HG02970 (cell line): ENCODE measurements at regions not wholly inside any gene's neighbourhood (a gene's known extent, or its start where the extent isn't known, plus 50 kb on each side); places are given as distances from the start of the nearest gene placed in this dataset.
"Not testable (repeated sequence)": the region's sequence is repeated elsewhere in the genome, so short reads cannot be mapped to it uniquely, and the experiment has no call there.

Experiments used
- ATAC-seq: cut with Tn5 transposase; IDR thresholded peaks from one replicate; pipeline ENCODE4 v1.9.1; 2021; ENCODE audit warnings: mild to moderate bottlenecking, moderate library complexity, moderate number of reproducible peaks; ENCODE audit not compliant: unreplicated experiment, low FRiP score

DNA sequence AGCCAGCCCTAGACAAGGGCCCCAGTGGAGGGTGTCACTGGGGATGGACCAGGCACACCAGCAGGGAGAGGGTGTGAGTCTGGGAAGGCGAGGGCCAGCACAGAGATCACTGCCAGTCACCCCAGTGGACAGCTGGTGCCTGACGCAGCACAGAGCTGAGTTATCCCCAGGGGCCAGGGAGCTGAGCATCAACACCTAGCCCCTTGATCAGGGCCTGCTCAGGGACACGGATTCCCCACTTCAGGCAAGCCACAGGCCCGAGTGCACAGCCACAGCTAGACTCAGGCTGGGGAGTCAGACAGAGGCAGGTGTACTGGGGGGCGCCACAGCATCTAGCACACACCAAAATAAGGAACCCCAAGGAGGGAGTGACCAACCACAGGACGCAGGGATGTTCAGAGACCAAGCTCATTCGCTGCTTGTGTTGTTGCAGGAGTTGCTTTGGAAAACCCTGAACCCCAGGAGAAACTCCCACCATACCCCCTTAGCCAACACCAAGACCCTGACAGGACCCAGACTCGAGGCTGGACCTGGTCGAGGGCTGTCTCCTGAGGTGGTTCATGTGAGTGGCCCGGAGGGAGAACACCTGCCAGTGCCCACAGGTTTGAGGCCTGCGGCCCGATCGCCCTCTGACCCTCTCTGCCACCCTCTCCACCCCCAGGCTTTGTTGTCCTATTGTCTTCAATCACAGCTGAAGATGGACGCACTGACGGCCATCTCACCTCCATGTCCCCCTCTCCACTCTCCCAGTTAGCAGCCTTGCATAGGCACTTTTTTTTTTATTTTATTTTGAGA lies 146.8 kb downstream of the TPRA1 start:
- ATAC-seq = no peak

DNA sequence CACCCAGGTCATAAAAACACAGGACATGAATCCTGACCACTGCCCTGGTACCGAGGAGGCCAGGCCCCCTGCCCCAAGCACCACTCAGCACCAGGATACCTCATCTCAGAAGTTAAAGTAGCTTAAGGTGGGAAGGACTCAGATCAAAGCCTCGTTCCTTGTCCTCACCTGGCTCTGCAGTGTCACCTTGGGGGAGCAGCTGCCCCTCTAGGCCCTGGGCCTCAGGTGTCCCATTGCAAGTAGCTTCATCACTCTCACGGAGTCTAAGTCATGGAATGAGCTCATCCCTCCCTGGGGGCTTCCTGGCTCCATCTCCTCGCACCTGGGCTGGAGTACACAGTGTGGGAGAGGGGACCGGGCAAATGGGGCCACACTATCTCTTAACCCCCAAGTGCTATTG lies 148.0 kb downstream of the TPRA1 start:
- no peak for ATAC-seq

DNA sequence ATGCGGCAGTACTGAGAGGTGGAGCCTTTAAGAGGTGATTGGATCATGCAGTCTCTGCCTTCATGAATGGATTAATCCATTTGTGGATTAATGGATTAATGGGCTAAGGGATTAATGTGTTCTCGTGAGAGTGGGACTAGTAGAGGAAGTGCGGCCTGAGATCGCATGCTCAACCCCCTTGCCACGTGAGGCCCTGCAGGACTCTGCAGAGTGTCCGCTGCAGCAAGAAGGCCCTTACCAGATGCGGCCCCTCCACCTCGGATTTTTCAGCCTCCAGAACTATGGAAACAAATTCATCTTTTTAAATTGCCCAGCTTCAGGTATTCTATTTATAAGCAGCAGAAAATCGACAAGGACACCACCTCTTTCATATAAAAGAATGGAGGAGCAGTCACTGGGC lies 148.8 kb downstream of the TPRA1 start:
- ATAC-seq = no peak

DNA sequence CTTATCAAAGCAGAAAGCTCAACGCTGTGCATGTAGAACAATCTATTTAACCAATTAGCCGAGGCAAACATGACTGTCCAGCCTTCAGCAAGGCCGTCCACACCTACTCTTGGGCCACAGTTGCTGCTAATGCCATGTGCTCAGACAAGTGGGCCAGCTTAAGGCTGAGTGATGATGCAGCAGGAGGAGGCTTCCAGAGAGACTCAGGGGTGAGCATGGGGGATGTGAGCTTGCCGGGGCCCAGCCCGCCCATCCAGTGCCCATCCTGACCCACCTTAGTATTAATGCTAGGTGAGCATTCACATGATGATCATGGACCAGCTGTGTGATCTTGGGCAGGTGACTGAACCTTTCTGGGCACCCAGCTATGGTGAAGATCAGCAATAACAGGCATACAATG lies 150.1 kb downstream of the TPRA1 start:
- ATAC-seq = no peak

DNA sequence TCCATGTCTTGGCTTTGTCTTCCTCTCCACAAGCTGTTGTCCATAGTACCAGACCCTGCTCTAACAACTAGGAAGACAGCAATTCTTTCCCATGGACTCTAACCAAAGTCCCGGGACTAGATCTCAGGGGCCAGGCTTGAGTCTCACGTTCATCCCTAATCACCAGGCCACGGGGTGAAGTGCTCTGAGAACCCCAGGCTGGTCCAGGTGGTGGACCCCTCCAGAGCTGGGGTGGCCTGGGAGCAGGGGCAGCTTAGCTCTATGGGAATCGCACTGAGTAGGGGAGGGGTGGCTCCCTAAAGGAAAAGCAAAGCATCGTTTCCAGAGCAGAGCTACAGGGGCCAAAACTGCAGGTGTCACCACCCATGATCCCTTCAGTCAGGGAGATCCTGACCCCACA lies 150.9 kb downstream of the TPRA1 start:
- no peak for ATAC-seq

DNA sequence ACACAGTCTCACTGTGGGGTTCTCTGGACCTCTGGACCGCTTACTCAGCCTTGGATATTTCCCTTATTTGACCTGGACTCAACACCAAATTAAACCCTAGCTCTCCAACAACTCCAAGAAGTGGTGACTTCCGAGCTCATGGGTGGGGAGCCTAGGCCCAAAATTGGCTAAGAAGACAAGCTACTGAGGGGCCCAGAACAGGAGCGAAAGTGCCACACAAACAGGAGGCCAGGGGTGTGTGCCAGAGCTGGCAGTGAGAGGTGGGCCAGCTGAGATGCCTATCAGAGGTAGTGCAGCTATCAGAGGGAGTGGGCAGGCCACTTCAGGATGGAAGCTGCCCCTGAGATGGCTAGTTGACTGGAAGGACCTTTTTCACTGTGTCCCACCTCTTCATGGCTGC lies 151.1 kb upstream of the PRR20G start:
- no peak for ATAC-seq

DNA sequence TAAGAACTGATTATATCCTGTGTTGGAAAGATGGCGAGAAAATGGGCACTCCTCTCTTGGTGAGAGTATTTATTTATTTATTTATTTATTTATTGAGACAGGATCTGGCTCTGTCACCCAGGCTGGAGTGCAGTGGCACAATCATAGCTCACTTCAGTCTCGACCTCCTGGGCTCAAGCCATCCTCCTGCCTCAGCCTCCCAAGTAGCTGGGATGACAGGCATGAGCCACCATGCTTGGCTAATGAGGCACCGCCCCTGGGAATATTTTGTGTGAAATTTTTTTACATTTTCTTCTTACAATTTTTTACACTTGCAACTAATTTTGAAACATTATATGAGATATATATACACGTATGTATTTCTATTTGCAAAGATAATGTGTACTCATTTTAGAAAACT lies 150.5 kb upstream of the PRR20G start:
- no peak for ATAC-seq

DNA sequence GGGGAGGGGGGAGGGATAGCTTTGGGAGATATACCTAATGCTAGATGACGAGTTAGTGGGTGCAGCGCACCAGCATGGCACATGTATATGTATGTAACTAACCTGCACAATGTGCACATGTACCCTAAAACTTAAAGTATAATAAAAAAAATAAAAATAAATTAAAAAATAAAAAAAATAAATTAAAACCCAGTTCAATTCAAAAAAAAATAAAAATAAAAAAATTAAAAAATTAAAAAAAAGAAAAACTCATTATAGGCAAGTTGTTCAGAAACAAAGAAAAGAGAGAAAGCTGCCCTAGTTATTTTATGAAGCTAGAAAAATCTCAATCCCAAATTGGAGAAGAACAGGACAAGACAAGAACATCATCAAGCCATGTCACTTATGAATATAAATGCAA lies 147.5 kb upstream of the PRR20G start:
- not testable (repeated sequence) for ATAC-seq

DNA sequence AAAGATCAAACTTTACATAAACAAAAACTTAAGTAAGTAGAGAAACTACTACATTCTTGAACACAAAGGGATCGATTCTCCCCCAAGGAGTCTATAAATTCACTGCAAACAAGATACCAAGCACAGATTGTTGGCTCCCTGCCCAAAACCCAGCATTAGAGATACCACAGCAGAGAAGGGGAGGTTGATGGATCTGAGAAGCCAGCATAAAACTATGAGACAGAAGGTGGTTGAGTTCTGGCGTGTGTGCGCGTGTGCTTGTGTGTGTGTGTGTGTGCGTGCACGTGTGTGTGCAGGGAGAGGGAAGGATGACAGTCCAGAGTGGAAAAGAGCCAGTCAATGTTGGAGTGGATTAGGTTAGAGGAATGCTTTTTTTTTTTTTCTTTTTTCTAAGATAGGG lies 143.2 kb upstream of the PRR20G start:
- ATAC-seq = no peak

DNA sequence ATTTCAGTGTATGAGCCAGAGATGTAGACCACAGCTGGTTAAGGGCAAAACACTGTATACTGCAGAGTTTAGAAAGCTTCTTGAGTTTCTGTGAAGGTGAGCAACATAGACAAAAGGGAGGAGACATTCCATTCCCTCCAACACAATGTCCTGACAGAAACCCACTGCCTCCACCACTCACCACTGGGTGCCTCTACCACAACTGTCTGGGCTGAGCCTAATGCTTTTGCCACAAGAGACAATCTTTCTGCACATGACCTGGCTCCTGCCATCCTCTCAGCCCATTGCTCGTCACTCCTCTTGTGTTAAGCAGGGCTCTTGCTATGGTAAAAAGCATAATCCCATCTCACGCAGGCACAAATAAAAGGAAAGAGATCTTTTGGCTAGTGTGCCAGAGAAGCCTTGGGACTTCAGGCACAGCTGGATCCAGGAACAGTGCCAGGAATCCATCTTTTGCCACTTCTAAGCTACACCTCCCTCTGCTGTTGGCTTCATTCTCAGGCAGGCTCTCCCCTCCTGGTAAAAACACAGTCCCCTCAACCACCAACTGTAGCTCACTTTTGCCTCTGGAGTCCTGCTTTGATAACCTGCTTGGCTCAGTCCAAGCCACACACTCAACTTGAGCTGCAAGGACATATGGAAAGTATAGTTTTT lies 140.6 kb upstream of the PRR20G start:
- ATAC-seq = no peak

DNA sequence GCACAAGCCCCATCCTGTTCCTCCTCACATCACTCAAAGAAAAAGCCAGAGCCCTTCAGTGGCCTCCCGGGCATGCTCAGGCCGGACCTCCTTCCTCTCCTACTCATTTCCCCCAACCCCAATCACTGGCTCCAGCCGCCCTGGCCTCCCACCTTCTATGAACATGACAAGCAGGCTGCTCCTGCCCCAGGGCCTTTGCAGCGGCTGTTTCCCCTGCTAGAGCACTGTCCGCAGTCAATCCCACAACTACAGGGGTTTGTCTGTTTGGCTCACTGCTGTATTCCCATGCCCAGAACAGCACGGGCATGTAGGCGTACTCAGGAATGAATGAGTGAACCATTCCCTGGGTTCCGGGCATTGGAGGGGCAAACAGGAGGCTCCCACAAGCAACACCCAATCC lies 139.8 kb upstream of the PRR20G start:
- no peak for ATAC-seq

DNA sequence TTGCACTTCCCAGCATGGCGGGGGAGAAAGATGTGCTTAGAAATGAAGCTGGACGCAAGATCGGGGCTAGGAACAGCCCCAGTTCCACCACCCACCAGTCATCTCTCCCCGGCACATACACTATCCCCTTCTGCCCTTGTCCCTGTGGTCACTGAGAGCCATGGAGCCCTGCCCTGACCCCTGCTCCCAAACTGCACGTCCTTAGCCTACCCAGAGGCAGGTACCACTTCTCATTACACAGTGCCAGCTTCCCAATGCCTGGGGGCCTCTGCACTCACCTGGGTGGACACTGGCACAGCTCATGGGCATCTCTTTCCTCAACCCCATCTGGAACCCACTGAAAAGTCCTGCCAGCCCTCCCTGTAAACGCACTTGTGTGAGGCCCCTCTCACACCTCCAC lies 139.3 kb upstream of the PRR20G start:
- no peak for ATAC-seq

DNA sequence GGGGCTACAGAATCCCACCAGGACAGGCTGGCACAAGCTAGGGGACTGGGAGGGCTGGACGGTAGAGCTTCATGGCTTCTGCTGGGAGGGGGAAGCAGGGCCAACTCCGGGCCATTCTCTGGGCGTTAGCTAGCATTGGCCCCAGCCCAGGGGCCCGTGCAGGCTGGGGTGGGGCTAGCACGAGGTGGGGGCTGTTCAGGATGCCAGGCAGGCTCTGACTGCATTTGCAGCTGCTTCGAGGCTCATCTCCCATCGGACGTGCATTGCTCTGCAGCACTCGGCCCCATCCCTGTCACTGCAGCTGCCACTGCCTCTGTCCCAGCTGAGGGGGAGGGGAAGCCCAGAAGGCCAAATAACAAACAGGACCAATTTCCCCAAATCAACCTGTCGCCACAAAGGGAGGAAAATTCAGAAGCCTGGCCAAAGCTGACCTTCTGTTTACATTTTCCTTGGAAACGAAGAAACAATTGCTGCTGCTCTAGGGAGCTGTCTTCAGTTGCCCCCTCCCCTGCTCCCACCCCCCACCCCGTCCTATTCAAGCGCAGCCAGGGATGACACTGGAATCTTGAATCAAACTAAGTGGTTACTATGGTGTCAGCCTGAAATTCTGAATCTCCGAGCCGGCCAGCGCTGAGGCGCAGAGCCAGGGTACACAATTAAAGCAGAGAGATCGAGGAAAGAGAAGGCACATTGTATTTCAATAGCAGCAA lies 138.8 kb upstream of the PRR20G start:
- no peak for ATAC-seq

DNA sequence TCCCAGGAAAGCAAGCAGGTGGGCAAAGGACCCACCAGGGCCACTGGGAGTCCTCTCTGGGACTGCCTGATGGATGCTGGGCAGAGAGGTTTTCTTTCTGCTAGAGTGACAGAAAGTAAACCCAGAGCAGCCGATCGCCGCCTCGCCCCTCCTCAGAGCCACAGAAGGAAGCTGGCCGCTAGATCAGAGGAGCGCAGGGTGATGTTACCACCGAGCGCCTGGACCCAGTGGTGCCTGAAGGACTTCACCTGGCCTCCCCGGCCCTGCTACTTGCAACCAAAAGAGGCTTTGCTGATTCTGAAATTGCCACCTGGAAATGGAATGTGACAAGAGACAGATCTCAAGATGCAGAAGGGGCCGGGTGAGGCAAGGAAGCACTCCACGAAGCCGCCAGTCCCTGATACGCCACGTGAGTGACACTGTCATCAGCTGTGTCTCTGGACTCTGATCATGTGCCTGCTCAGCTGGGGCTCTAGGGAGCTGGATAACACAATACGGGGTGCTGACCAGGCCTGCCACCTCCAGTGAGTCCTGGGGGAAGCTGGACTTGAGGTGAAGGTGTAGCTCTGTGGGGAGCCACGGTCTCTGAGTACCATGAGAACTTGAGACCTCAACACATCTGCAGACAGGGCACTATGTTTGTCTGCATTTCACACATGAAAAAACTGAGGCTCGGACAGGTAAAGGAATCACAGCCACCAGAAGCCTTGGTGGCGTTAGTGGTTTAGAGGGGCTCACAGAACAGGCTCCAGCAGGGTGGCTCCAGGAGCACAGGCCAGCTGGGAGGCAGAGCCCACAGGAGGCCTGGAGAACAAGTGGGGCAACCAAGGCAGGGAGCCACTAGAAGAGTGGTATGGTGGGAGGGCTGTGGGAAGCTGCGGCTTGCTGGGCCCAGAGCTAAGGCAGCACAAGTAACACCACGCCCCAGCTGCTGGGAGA lies 137.9 kb upstream of the PRR20G start:
- no peak for ATAC-seq

DNA sequence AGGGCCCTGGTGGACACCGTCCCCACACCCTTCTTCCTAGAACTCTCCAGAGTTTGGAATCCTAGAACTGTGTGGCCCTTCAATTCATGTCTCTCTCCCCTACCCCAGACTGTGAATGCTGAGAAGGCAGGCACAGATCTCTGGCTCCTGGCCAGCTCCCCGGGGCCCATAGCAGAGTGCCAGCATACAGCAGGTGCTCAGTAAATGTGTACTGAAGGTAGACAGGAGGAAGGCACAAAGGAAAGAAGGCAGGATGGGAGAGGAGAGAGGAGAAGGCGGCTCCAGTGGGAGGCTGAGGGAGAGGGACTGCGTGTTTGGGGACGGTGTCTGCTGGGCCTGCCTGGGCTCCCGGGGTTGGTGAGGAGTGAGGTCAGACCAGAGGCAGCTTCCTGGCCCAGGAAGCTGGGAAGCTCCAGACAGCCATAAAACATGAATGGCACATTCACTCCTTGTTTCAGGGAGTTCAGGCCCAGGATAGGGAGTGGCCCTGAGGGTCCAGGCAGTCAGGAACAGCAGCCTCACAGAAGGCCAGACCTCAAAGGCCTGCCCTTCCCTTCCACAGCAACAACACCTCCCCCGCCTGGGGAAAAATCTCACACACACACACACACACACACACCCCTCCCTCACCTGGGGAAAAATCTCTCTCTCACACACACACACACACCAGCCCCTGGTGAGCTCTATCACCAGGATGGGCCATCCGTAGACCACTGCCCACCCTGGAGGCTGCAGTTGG lies 137.1 kb upstream of the PRR20G start:
- ATAC-seq = no peak

DNA sequence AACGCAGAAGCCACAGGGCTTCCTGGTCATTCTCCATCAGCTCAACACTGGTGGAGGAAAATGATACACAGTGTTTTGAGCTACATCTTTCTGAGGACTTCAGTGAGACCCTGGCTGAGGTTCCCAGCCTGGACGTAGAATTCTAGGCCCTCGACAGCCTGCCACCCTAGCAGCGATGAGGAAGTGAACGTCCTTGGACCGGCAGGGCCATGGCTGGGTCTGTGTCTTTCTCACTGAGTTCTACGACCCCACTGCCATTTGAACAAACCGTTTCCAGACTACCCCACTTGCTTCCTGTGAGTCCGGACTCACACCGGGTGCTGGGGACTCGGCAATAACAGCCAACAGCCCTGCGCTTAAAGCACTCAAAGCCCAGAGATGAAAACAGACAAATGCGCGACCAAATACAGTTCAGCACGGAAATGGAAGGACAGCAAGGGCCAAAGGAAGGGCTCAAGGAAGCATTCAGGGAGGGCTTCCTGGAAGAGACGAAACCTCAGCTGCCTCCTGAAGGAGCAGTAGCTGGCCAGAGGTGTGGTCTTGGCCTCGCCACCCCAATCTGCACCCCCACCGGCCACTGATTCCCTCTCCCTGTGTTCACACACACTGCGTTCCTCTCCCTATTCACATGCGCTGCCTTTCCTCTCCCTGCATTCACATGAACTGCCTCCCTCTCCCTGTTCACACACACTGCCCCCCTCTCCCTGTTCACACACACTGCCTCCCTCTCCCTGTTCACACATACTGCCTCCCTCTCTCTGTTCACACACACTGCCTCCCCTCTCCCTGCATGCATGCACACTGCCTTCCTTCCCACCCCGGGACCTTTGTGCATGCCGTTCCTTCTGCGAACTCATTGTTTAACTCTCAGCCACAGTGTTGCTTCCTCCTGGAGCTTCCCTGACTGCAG lies 136.3 kb upstream of the PRR20G start:
- no peak for ATAC-seq

DNA sequence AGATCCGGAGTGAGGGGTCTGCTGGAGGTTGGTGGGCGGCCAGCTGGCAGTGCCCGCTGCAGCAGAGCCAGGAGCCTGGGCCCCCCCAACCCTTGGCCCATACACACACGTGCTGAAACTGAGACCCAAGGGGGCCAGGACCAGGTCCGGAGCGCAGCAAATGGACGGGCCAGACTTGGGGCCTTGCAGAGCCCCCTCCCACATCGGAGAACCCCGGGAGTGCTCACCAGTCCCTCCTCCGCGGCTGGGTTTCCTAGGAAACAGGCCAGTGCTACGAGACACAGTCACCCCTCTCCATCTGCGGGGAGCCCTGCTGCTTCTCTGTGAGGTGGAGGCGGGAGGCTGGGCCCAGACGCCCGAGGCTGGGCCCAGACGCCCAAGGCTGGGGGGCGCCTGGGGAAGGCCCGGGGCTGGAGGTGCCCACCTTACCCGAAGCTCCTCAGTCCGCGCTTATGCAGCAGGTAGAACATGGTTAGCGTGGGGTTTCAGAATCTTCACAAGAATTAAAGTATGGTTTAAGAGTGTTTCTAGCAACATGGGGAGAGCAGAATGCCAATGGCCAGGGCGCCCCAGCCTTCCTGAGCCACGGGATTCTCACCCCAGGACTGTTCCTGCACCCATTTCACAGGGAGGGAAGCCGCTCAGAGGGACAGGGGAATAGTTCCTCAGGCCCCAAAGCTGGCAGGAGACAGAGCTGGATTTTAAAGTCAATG lies 135.0 kb upstream of the PRR20G start:
- ATAC-seq = no peak

DNA sequence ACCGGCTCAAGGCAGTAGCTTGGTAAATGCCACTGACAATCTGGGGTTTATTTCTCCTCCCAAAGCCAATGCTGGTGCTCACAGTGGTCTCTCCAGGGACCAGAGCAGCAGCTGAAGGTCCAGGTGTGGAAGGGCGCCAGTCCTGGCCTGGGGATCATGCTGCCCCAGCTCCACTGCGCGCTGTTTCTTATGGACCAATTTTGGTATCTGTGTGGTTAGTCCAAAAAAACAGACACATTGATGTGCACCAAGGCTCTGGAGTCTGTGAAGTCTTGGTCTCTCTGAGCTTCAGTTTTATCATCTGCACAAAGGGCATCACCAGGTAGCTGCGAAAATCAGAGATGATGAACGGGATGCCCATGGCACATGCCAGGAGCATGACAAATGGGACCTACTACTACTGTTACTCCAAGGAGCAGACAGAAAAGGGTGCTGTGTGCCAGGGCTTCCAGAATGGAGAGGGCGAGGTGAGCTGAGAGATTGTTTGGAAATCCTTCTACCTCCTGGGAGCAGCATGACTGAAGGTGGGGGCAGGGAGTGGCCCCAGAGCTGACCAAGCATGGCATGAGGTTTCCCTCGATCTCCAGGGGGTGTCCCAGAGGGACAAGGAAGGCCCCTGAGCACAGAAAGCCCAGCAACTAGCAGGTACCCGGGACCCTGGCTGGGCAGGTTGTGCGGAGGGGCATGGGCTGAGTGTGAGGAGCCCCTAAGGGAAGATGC lies 134.3 kb upstream of the PRR20G start:
- no peak for ATAC-seq
